Stimulated activated CD4-positive, alpha-beta T cell treated with anti-CD3 and anti-CD28 coated beads, Interleukin-1b, Interleukin-23, amount 100 ng/mL, for 24 hours (primary cell): ENCODE measurements at regions not wholly inside any gene's neighbourhood (a gene's known extent, or its start where the extent isn't known, plus 50 kb on each side); places are given as distances from the start of the nearest gene placed in this dataset.
"Not testable (repeated sequence)": the region's sequence is repeated elsewhere in the genome, so short reads cannot be mapped to it uniquely, and the experiment has no call there.

Experiments
- DNase-seq, 4 experiments: peaks; one replicate each; pipeline ENCODE4 v3.0.0-alpha.2; 2020; ENCODE audit warnings: low read depth in 4 of 4, low spot score in 1 of 4

- DNase-seq, result no peak
Observed at GRCh38 chr22:48635031-48635430, 1192.6 kb downstream of the BRD1 start.

- DNase-seq, result no peak
Observed at GRCh38 chr22:48633996-48634836, 1193.5 kb downstream of the BRD1 start.

- no peak for DNase-seq
Observed at GRCh38 chr22:48632646-48633246, 1194.9 kb downstream of the BRD1 start.

- no peak for DNase-seq
Observed at GRCh38 chr22:48631288-48631863, 1196.3 kb downstream of the BRD1 start.

- DNase-seq, result no peak
Observed at GRCh38 chr22:48630848-48631247, 1196.8 kb downstream of the BRD1 start.

GRCh38 chr22:48630433-48630754 is 1197.3 kb downstream of the BRD1 start:
- DNase-seq, result no peak

- no peak for DNase-seq
Observed at GRCh38 chr22:48629631-48630432, 1197.8 kb downstream of the BRD1 start.

- DNase-seq, result no peak
Observed at GRCh38 chr22:48628891-48629543, 1198.7 kb downstream of the BRD1 start.

GRCh38 chr22:48627966-48628365 is 1199.7 kb downstream of the BRD1 start:
- DNase-seq, result no peak

GRCh38 chr22:48627203-48627602 is 1200.5 kb downstream of the BRD1 start:
- no peak for DNase-seq

GRCh38 chr22:48624401-48624800 is 1203.3 kb downstream of the BRD1 start:
- DNase-seq, result no peak

GRCh38 chr22:48622891-48623545 is 1204.7 kb downstream of the BRD1 start:
- no peak for DNase-seq

GRCh38 chr22:48621085-48621484 is 1206.6 kb downstream of the BRD1 start:
- DNase-seq, result no peak

- DNase-seq, result not testable (repeated sequence)
Observed at GRCh38 chr22:48620460-48620859, 1207.2 kb downstream of the BRD1 start.

GRCh38 chr22:48619721-48620120 is 1208.0 kb downstream of the BRD1 start:
- no peak for DNase-seq

- DNase-seq, result no peak
Observed at GRCh38 chr22:48618326-48618725, 1209.3 kb downstream of the BRD1 start.

- DNase-seq, result no peak
Observed at GRCh38 chr22:48616656-48617055, 1211.0 kb downstream of the BRD1 start.

- no peak for DNase-seq
Observed at GRCh38 chr22:48615171-48616008, 1212.3 kb downstream of the BRD1 start.

- DNase-seq, result no peak
Observed at GRCh38 chr22:48613566-48614200, 1214.0 kb downstream of the BRD1 start.
